Endothelial cell (in vitro differentiated cells): ENCODE measurements at regions not wholly inside any gene's neighbourhood (a gene's known extent, or its start where the extent isn't known, plus 50 kb on each side); places are given as distances from the start of the nearest gene placed in this dataset.

Experiments used
- DNase-seq: peaks from one replicate; pipeline ENCODE4 v3.0.0; 2021; ENCODE audit warnings: low spot score
- H3K27ac Mint-ChIP-seq: one replicate; pipeline ENCODE4 v1.8.0; 2021; ENCODE audit warnings: mixed read lengths, inconsistent platforms; ENCODE audit not compliant: unreplicated experiment
- H3K27me3 Mint-ChIP-seq: one replicate; pipeline ENCODE4 v1.8.0; 2021; ENCODE audit warnings: mild to moderate bottlenecking, moderate library complexity, mixed read lengths, inconsistent platforms; ENCODE audit not compliant: unreplicated experiment
- H3K36me3 Mint-ChIP-seq: one replicate; pipeline ENCODE4 v1.8.0; 2021; ENCODE audit warnings: mild to moderate bottlenecking, low read depth, mixed read lengths, inconsistent platforms; ENCODE audit not compliant: unreplicated experiment
- H3K4me1 Mint-ChIP-seq: one replicate; pipeline ENCODE4 v1.8.0; 2021; ENCODE audit warnings: mild to moderate bottlenecking, mixed read lengths, inconsistent platforms; ENCODE audit not compliant: unreplicated experiment
- H3K4me3 Mint-ChIP-seq: one replicate; pipeline ENCODE4 v1.8.0; 2021; ENCODE audit warnings: mild to moderate bottlenecking, mixed read lengths, inconsistent platforms; ENCODE audit not compliant: unreplicated experiment
- H3K9me3 Mint-ChIP-seq: one replicate; pipeline ENCODE4 v1.8.0; 2021; ENCODE audit warnings: mixed read lengths, inconsistent platforms; ENCODE audit not compliant: unreplicated experiment
- TF ChIP-seq, protein P1 (sequence below): fragments of 200-600 bp; sonication (generic); IDR thresholded peaks from one replicate; pipeline ENCODE4 v1.5.0; 2021; ENCODE audit warnings: antibody characterized with exemption; ENCODE audit not compliant: unreplicated experiment

DNA sequence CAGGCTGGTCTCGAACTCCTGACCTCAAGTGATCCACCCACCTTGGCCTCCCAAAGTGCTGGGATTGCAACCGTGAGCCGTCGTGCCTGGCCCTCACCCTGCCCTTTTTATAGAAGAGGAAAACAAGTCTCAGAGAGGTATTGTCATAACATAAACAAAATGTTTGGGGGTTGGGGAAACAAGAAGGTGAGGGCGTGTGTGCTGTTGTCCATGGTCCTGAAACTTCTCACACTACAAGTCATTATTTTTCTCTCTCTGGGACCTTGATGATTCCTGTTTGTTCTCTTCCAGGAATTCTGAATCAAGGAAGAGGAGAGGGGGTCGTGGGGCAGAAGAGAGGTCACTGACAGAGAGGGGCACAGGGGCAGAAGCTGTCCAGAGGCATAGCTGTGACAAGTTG lies 160.2 kb upstream of the LHX1 start:
- Mint-ChIP-seq H3K27ac (no peak overlapping the region), H3K4me3 (no peak overlapping the region), H3K27me3 (peaks cover 2% of the 10 kb centered on the region), H3K4me1 (peaks cover 6% of the 10 kb centered on the region), H3K9me3 (no peaks in the 10 kb centered on the region), H3K36me3 (no peaks in the 10 kb centered on the region)
- TF ChIP-seq, protein P1, sequence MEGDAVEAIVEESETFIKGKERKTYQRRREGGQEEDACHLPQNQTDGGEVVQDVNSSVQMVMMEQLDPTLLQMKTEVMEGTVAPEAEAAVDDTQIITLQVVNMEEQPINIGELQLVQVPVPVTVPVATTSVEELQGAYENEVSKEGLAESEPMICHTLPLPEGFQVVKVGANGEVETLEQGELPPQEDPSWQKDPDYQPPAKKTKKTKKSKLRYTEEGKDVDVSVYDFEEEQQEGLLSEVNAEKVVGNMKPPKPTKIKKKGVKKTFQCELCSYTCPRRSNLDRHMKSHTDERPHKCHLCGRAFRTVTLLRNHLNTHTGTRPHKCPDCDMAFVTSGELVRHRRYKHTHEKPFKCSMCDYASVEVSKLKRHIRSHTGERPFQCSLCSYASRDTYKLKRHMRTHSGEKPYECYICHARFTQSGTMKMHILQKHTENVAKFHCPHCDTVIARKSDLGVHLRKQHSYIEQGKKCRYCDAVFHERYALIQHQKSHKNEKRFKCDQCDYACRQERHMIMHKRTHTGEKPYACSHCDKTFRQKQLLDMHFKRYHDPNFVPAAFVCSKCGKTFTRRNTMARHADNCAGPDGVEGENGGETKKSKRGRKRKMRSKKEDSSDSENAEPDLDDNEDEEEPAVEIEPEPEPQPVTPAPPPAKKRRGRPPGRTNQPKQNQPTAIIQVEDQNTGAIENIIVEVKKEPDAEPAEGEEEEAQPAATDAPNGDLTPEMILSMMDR = no peak
- no peak for DNase-seq

DNA sequence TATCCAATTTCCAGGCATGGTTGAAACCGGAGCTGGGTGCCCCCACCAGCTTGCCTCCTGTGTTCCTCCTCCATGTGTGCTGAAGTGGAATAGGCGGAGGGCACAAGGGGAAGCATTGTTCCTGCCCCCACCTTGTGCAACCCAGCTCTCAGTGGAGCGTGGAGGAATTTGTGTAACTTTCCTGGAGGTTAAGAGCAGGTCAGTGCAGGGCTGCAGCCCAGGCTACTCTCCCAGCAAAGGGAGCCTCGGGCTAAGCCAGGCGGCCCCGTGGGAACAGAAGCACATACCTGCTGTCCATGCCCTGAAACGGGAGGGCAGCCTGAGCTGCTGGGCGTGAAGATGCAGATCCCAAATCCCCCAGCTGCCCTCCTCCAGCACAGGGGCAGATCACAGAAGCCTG lies 158.8 kb upstream of the LHX1 start:
- H3K36me3 Mint-ChIP-seq = no peaks in the 10 kb centered on the region
- H3K27ac Mint-ChIP-seq = no peak overlapping the region
- H3K4me1 Mint-ChIP-seq = peaks cover 6% of the 10 kb centered on the region
- no peaks in the 10 kb centered on the region for H3K9me3 Mint-ChIP-seq
- H3K27me3 Mint-ChIP-seq = peaks cover 2% of the 10 kb centered on the region
- no peak overlapping the region for H3K4me3 Mint-ChIP-seq
- TF ChIP-seq, protein P1 = no peak
- DNase-seq = no peak

DNA sequence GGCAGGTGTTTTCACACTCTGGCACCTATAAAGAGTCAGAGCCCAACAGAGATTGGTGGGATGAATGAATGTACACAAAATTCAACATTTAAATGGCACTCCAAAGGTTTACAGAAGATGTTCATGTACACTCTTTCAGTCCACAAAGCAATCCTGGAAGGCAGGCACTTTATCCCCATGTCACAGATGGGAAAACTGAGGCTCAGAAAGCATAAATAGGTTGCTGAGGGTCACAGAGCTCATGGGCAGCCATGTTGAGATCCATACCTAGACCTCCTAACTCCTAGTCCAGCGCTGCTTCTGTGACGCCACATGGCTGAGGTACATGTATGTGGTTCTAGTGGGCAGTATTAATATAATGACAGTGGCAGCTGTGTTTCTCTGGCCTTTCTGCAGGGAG lies 157.7 kb upstream of the LHX1 start:
- Mint-ChIP-seq H3K27me3 (peaks cover 2% of the 10 kb centered on the region), H3K4me3 (no peak overlapping the region), H3K36me3 (no peaks in the 10 kb centered on the region), H3K9me3 (no peaks in the 10 kb centered on the region), H3K27ac (no peak overlapping the region), H3K4me1 (no peaks in the 10 kb centered on the region)
- DNase-seq = no peak
- TF ChIP-seq, protein P1 = no peak

DNA sequence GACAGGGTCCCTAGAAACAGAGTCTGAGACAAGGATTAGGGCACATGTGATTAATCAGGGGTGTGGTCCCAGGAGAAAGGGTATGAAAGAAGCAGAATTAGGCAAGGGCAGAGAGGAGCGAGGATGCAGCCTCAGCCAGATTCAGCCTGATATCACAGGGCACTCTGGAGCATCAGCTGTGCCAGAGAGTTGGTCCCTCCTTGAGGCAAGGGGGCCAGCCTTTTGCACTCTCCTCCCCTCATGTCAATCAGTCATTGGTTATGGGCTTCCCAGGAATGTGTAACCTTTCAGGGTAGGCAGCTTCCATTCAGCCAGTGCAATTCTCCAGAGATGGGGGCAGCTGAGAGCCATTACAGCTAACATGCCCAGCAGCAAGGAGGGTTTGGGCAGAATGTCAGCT lies 152.6 kb upstream of the LHX1 start:
- TF ChIP-seq, protein P1 = no peak
- Mint-ChIP-seq H3K4me3 (no peak overlapping the region), H3K36me3 (no peaks in the 10 kb centered on the region), H3K4me1 (no peaks in the 10 kb centered on the region), H3K9me3 (no peaks in the 10 kb centered on the region), H3K27ac (no peak overlapping the region), H3K27me3 (peaks cover 2% of the 10 kb centered on the region)
- DNase-seq = no peak

DNA sequence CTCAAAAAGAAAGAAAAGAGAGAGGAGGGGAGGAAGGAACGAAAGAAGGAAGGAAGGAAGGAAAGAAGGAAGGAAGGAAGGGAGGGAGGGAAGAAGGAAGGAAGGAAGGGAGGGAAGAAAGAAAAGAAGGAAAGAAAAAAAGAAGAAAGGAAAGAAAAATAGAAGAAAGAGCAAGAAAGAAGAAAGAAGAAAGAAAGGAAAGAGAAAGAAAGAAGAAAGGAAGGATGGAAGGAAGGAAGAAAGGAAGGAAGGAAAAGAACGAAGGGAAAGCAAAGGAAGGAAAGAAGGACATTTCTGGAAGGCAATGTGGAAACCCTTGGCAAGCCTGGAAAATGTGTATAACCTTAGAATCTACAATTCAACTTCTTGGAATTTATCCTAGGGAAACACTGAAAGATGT lies 150.4 kb upstream of the LHX1 start:
- Mint-ChIP-seq H3K27ac (no peak overlapping the region), H3K4me1 (no peaks in the 10 kb centered on the region), H3K27me3 (peaks cover 2% of the 10 kb centered on the region), H3K9me3 (no peaks in the 10 kb centered on the region), H3K36me3 (no peaks in the 10 kb centered on the region), H3K4me3 (no peak overlapping the region)
- TF ChIP-seq, protein P1 = no peak
- no peak for DNase-seq
